ENCODE measurements at regions not wholly inside any gene's neighbourhood (a gene's known extent, or its start where the extent isn't known, plus 50 kb on each side); places are given as distances from the start of the nearest gene placed in this dataset.
"Not testable (repeated sequence)": the region's sequence is repeated elsewhere in the genome, so short reads cannot be mapped to it uniquely, and the experiment has no call there.

GRCh38 chr11:46223252-46223513 is 54.3 kb upstream of the CREB3L1 start:
- Histone ChIP-seq H3K36me3 (ENCODE audit: insufficient read depth, low read length) (no peaks in the 10 kb centered on the region), H3K4me3 (ENCODE audit: low read length) (no peak overlapping the region), H3K9ac (ENCODE audit: low read depth, low read length) (no peak overlapping the region), H3K27me3 (ENCODE audit: control insufficient read depth, insufficient read depth, low read length) (peaks cover 12% of the 10 kb centered on the region), H3K4me1 (ENCODE audit: control insufficient read depth, insufficient read depth, low read length) (no peaks in the 10 kb centered on the region), H3K9me3 (replicated peaks; ENCODE audit: low read length) (no peaks in the 10 kb centered on the region), H3K4me2 (ENCODE audit: low read length) (no peak overlapping the region)

- Histone ChIP-seq H3K4me2 (ENCODE audit: low read length) (no peak overlapping the region), H3K9ac (ENCODE audit: low read depth, low read length) (no peak overlapping the region), H3K9me3 (replicated peaks; ENCODE audit: low read length) (no peaks in the 10 kb centered on the region)
Measured at GRCh38 chr11:46222490-46223251, 54.8 kb upstream of the CREB3L1 start.

DNA sequence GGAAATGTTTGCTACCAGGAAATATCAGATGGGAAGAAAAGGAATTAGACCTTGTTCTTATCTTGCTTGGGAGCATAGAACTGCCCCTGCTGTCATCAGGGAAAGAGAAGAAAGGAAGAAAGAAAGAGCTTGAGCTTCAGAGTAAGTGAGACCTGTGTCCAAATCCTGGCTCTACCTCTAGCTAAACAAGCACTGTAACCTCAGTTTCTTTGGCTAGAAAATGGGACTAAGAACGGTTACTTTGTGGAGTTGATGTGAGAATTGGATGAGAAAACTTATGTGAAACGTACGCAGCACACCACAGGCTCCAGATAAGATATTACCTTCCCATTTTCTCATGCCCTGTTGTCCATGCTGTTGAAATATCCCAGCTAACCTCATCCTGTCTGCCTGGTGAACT is 57.1 kb upstream of the CREB3L1 start:
- Histone ChIP-seq H3K9ac (ENCODE audit: low read depth, low read length) (no peak overlapping the region), H3K4me3 (ENCODE audit: low read length) (no peak overlapping the region), H3K9me3 (replicated peaks; ENCODE audit: low read length) (no peaks in the 10 kb centered on the region), H3K36me3 (ENCODE audit: insufficient read depth, low read length) (no peaks in the 10 kb centered on the region), H3K4me1 (ENCODE audit: control insufficient read depth, insufficient read depth, low read length) (peaks cover 3% of the 10 kb centered on the region), H3K4me2 (ENCODE audit: low read length) (no peak overlapping the region), H3K27me3 (ENCODE audit: control insufficient read depth, insufficient read depth, low read length) (peaks cover 12% of the 10 kb centered on the region)

More at GRCh38 chr11:46222490-46223251, 54.8 kb upstream of the CREB3L1 start:
- no peaks in the 10 kb centered on the region for H3K36me3 ChIP-seq (ENCODE audit: insufficient read depth, low read length)
- H3K27me3 ChIP-seq (ENCODE audit: control insufficient read depth, insufficient read depth, low read length) = peaks cover 10% of the 10 kb centered on the region
- H3K4me3 ChIP-seq (ENCODE audit: low read length) = no peak overlapping the region
- no peaks in the 10 kb centered on the region for H3K4me1 ChIP-seq (ENCODE audit: control insufficient read depth, insufficient read depth, low read length)

DNA sequence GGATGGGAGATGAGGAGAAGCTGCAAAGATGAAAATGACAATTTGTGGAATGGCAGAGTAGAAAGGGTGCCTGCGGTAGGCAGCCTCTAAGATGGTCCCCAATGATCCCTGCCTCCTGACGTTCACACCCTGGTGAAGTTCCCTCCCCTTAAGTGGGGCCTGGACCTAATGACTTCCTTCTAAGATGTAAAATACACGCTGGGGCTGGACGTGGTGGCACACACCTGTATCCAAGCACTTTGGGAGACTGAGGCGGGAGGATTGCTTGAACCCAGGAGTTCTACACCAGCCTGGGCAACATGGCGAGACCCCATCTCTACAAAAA is 60.7 kb upstream of the CREB3L1 start:
- Histone ChIP-seq H3K4me1 (ENCODE audit: control insufficient read depth, insufficient read depth, low read length) (peaks cover 3% of the 10 kb centered on the region), H3K4me2 (ENCODE audit: low read length) (peak overlapping the region; percentile 75), H3K9me3 (replicated peaks; ENCODE audit: low read length) (no peaks in the 10 kb centered on the region), H3K36me3 (ENCODE audit: insufficient read depth, low read length) (no peaks in the 10 kb centered on the region), H3K4me3 (ENCODE audit: low read length) (peak overlapping the region; percentile 59), H3K9ac (ENCODE audit: low read depth, low read length) (no peak overlapping the region), H3K27me3 (ENCODE audit: control insufficient read depth, insufficient read depth, low read length) (peaks cover 24% of the 10 kb centered on the region)

GRCh38 chr11:46216019-46216764 is 61.3 kb upstream of the CREB3L1 start:
- peak overlapping the region; percentile 59 for H3K4me3 ChIP-seq (ENCODE audit: low read length)
- H3K9me3 ChIP-seq (replicated peaks; ENCODE audit: low read length) = no peaks in the 10 kb centered on the region
- peaks cover 3% of the 10 kb centered on the region for H3K4me1 ChIP-seq (ENCODE audit: control insufficient read depth, insufficient read depth, low read length)
- H3K4me2 ChIP-seq (ENCODE audit: low read length) = peak overlapping the region; percentile 75
- peaks cover 24% of the 10 kb centered on the region for H3K27me3 ChIP-seq (ENCODE audit: control insufficient read depth, insufficient read depth, low read length)
- H3K9ac ChIP-seq (ENCODE audit: low read depth, low read length) = peak overlapping the region; percentile 48
- H3K36me3 ChIP-seq (ENCODE audit: insufficient read depth, low read length) = no peaks in the 10 kb centered on the region

- H3K36me3 ChIP-seq (ENCODE audit: insufficient read depth, low read length) = no peaks in the 10 kb centered on the region
- peaks cover 4% of the 10 kb centered on the region for H3K4me1 ChIP-seq (ENCODE audit: control insufficient read depth, insufficient read depth, low read length)
- no peaks in the 10 kb centered on the region for H3K9me3 ChIP-seq (replicated peaks; ENCODE audit: low read length)
- no peak overlapping the region for H3K9ac ChIP-seq (ENCODE audit: low read depth, low read length)
- H3K4me2 ChIP-seq (ENCODE audit: low read length) = no peak overlapping the region
- H3K4me3 ChIP-seq (ENCODE audit: low read length) = no peak overlapping the region
- H3K27me3 ChIP-seq (ENCODE audit: control insufficient read depth, insufficient read depth, low read length) = peaks cover 31% of the 10 kb centered on the region
Measured at GRCh38 chr11:46215208-46215931, 62.1 kb upstream of the CREB3L1 start.

GRCh38 chr11:46212720-46213119 is 64.7 kb upstream of the CREB3L1 start:
- Histone ChIP-seq H3K27me3 (ENCODE audit: control insufficient read depth, insufficient read depth, low read length) (peaks cover 49% of the 10 kb centered on the region), H3K9me3 (replicated peaks; ENCODE audit: low read length) (no peaks in the 10 kb centered on the region), H3K36me3 (ENCODE audit: insufficient read depth, low read length) (no peaks in the 10 kb centered on the region), H3K4me3 (ENCODE audit: low read length) (no peak overlapping the region), H3K4me2 (ENCODE audit: low read length) (no peak overlapping the region), H3K9ac (ENCODE audit: low read depth, low read length) (no peak overlapping the region), H3K4me1 (ENCODE audit: control insufficient read depth, insufficient read depth, low read length) (peaks cover 10% of the 10 kb centered on the region)

- Histone ChIP-seq H3K36me3 (ENCODE audit: insufficient read depth, low read length) (no peaks in the 10 kb centered on the region), H3K4me1 (ENCODE audit: control insufficient read depth, insufficient read depth, low read length) (peaks cover 8% of the 10 kb centered on the region), H3K4me2 (ENCODE audit: low read length) (no peak overlapping the region), H3K4me3 (ENCODE audit: low read length) (no peak overlapping the region), H3K9ac (ENCODE audit: low read depth, low read length) (no peak overlapping the region), H3K9me3 (replicated peaks; ENCODE audit: low read length) (no peaks in the 10 kb centered on the region), H3K27me3 (ENCODE audit: control insufficient read depth, insufficient read depth, low read length) (peaks cover 51% of the 10 kb centered on the region)
Measured at GRCh38 chr11:46210856-46211255, 66.6 kb upstream of the CREB3L1 start.

GRCh38 chr11:46210133-46210636 is 67.3 kb upstream of the CREB3L1 start:
- Histone ChIP-seq H3K4me1 (ENCODE audit: control insufficient read depth, insufficient read depth, low read length) (peaks cover 8% of the 10 kb centered on the region), H3K4me3 (ENCODE audit: low read length) (no peak overlapping the region), H3K9me3 (replicated peaks; ENCODE audit: low read length) (no peaks in the 10 kb centered on the region), H3K27me3 (ENCODE audit: control insufficient read depth, insufficient read depth, low read length) (peaks cover 48% of the 10 kb centered on the region), H3K9ac (ENCODE audit: low read depth, low read length) (no peak overlapping the region), H3K36me3 (ENCODE audit: insufficient read depth, low read length) (no peaks in the 10 kb centered on the region), H3K4me2 (ENCODE audit: low read length) (peak overlapping the region; percentile 22)

DNA sequence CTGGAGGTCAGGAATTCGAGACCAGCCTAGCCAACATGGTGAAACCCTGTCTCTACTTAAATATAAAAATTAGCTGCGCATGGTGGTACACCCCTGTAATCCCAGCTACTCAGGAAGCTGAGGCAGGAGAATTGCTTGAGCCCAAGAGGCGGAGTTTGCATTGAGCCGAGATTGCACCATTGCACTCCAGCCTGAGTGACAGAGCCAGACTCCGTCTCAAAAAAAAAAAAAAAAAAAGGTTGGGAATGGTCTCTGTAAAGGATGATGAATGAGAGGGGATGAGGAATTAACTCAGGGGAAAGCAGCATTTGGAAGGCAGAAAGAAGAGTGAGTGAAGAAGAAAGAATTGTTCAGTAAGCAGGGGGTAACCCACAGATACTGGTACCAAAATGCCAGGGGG is 67.8 kb upstream of the CREB3L1 start:
- H3K9me3 ChIP-seq (replicated peaks; ENCODE audit: low read length); H3K4me1 ChIP-seq (ENCODE audit: control insufficient read depth, insufficient read depth, low read length); H3K4me2 ChIP-seq (ENCODE audit: low read length); H3K4me3 ChIP-seq (ENCODE audit: low read length); H3K36me3 ChIP-seq (ENCODE audit: insufficient read depth, low read length); H3K9ac ChIP-seq (ENCODE audit: low read depth, low read length): not testable (repeated sequence)
- peaks cover 54% of the 10 kb centered on the region for H3K27me3 ChIP-seq (ENCODE audit: control insufficient read depth, insufficient read depth, low read length)

DNA sequence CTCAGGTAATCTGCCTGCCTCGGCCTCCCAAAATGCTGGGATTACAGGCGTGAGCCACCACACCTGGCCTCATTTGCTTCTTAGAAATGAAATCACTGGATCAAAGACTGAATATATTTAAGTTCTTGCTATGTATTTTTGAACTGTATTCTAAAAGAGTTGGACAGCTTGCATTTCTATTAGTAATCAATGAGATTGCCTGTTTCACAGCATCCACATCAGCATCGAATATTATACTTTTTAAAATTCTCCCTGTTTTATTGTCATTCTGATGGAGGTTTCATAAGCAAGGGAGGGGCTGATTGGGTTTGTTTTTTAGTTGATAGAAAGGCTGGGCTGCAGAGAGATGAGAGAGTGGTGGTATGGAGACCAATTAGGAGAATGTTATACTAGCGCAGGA is 68.7 kb upstream of the CREB3L1 start:
- Histone ChIP-seq H3K4me1 (ENCODE audit: control insufficient read depth, insufficient read depth, low read length) (peaks cover 8% of the 10 kb centered on the region), H3K9ac (ENCODE audit: low read depth, low read length) (no peak overlapping the region), H3K4me2 (ENCODE audit: low read length) (no peak overlapping the region), H3K27me3 (ENCODE audit: control insufficient read depth, insufficient read depth, low read length) (peaks cover 52% of the 10 kb centered on the region), H3K4me3 (ENCODE audit: low read length) (no peak overlapping the region), H3K36me3 (ENCODE audit: insufficient read depth, low read length) (no peaks in the 10 kb centered on the region), H3K9me3 (replicated peaks; ENCODE audit: low read length) (no peaks in the 10 kb centered on the region)
